Smooth muscle cell (in vitro differentiated cells): ENCODE measurements at regions not wholly inside any gene's neighbourhood (a gene's known extent, or its start where the extent isn't known, plus 50 kb on each side); places are given as distances from the start of the nearest gene placed in this dataset.

Experiments
- DNase-seq: peaks from one replicate; lab custom pipeline; 2025; ENCODE audit not compliant: unreplicated experiment; lab: John Stamatoyannopoulos, UW
- H2AFZ ChIP-seq: fragments of 200-600 bp; sonication (generic); 2 replicates; pipeline ENCODE4 v1.6.0; 2016; ENCODE audit warnings: antibody characterized with exemption, low read depth, mild to moderate bottlenecking
- H3F3A ChIP-seq: fragments of 200-600 bp; sonication (generic); 2 replicates; pipeline ENCODE4 v1.6.0; 2017; ENCODE audit warnings: antibody characterized with exemption, low read depth
- H3K27ac ChIP-seq: fragments of 200-600 bp; sonication (generic); 2 replicates; pipeline ENCODE4 v1.5.1; 2016; ENCODE audit warnings: low read depth, mild to moderate bottlenecking
- H3K27me3 ChIP-seq: fragments of 200-600 bp; sonication (generic); 2 replicates; pipeline ENCODE4 v1.6.1; 2016; ENCODE audit warnings: low read depth, mild to moderate bottlenecking
- H3K36me3 ChIP-seq: fragments of 200-600 bp; sonication (generic); 2 replicates; pipeline ENCODE4 v1.5.1; 2016; ENCODE audit warnings: low read depth
- H3K4me1 ChIP-seq: fragments of 200-600 bp; sonication (generic); 2 replicates; pipeline ENCODE4 v1.5.1; 2016; ENCODE audit warnings: low read depth
- H3K4me2 ChIP-seq: fragments of 200-600 bp; sonication (generic); 2 replicates; pipeline ENCODE4 v1.6.0; 2016; ENCODE audit warnings: mild to moderate bottlenecking
- H3K4me3 ChIP-seq: fragments of 200-600 bp; sonication (generic); 2 replicates; pipeline ENCODE4 v1.5.1; 2016; ENCODE audit warnings: mild to moderate bottlenecking
- H3K79me2 ChIP-seq: fragments of 200-600 bp; sonication (generic); 2 replicates; pipeline ENCODE4 v1.6.0; 2016; ENCODE audit warnings: low read depth, mild to moderate bottlenecking
- H3K9ac ChIP-seq: fragments of 200-600 bp; sonication (generic); 2 replicates; pipeline ENCODE4 v1.6.0; 2016; ENCODE audit warnings: low read depth
- H3K9me3 ChIP-seq: fragments of 200-600 bp; sonication (generic); replicated peaks from 2 replicates; pipeline ENCODE4 v1.5.1; 2016; ENCODE audit warnings: low read depth
- H4K20me1 ChIP-seq: fragments of 200-600 bp; sonication (generic); 2 replicates; pipeline ENCODE4 v1.6.0; 2016; ENCODE audit warnings: low read depth
- CTCF ChIP-seq: fragments of 200-600 bp; sonication (generic); IDR thresholded peaks from 2 replicates; pipeline ENCODE4 v1.5.1; 2017; ENCODE audit warnings: borderline replicate concordance, mild to moderate bottlenecking, antibody characterized with exemption; ENCODE audit not compliant: insufficient read depth, poor library complexity, severe bottlenecking
- WGBS: methylation state at CpG from one replicate; pipeline ENCODE4 v1.1.7; 2016; ENCODE audit warnings: low lambda C conversion rate; 5-methylcytosine and 5-hydroxymethylcytosine counted together

DNA sequence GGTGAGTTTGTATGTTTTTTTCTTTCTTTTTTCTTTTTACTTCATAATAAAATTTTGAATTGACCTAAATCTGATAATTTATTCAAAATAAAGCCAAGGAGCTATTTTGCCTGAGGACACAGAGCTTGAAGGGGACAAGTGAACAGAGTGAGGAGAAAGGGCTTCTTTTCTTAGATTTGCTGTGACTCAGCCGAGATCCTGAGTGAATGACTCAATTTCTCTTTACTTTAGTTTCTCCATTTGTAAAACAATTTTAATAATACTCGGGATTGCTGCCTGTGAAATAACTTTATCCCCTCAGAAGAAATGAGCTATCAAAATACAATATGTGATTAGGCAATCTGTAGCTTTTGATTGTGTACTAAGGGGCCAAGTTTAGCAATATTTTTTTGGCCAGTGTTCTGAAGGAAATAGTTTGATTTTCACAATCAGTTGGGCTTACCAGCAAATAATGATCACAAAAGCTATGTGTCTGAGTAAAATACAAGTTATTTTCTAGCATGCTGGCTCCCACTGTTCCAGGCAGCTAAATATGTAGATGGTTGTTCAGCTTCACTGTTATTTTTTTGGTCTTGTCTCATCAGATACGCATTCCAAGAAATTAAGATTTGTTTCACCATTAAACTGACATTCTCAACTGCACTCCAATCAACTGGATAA, 437.5 kb downstream of the FGF9 start:
- no peaks in the 10 kb centered on the region for H3K79me2 ChIP-seq
- TF ChIP-seq CTCF = no peak
- H3K36me3 ChIP-seq = no peaks in the 10 kb centered on the region
- H3K4me2 ChIP-seq = peak overlapping the region; percentile 31
- H3K9me3 ChIP-seq = no peaks in the 10 kb centered on the region
- no peak for DNase-seq
- no peak overlapping the region for H3K9ac ChIP-seq
- 46% methylated on average over 3 of the region's 3 CpGs for WGBS
- H3K27ac ChIP-seq = peak overlapping the region; percentile 48
- H3K27me3 ChIP-seq = no peaks in the 10 kb centered on the region
- no peaks in the 10 kb centered on the region for H3K4me1 ChIP-seq
- no peak overlapping the region for H3K4me3 ChIP-seq
- peaks cover 5% of the 10 kb centered on the region for H3F3A ChIP-seq
- H4K20me1 ChIP-seq = no peaks in the 10 kb centered on the region
- H2AFZ ChIP-seq = no peak overlapping the region

DNA sequence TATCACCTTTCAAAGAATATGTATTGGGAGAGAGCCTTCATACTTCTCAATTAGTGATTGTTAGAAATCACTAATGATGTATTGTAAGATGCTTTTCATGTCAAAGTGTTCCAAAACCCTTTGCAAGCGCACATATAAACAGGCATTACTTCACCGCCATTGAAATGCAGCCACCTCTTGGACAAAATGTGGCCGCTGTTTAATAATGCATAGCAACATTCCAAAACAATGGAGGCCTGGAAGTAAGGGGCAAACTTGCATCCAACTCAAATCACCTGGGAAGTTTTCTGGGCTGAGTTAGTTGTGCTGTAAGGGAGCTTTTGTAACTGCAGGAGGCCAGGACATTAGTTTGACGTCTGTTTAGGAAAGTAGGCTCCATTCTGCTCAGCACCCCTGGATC, 438.1 kb downstream of the FGF9 start:
- no peak overlapping the region for H3K27ac ChIP-seq
- no peak for TF ChIP-seq CTCF

GRCh38 chr13:22110368-22110767, 439.5 kb downstream of the FGF9 start:
- no peaks in the 10 kb centered on the region for H4K20me1 ChIP-seq
- no peaks in the 10 kb centered on the region for H3K79me2 ChIP-seq
- H3K4me3 ChIP-seq = no peak overlapping the region
- 86% methylated on average over 6 of the region's 6 CpGs for WGBS
- no peaks in the 10 kb centered on the region for H3K9me3 ChIP-seq
- no peaks in the 10 kb centered on the region for H3K36me3 ChIP-seq
- no peak overlapping the region for H3K4me2 ChIP-seq
- peaks cover 5% of the 10 kb centered on the region for H3F3A ChIP-seq
- no peak overlapping the region for H2AFZ ChIP-seq
- H3K27ac ChIP-seq = no peak overlapping the region
- DNase-seq = no peak
- H3K4me1 ChIP-seq = no peaks in the 10 kb centered on the region
- H3K27me3 ChIP-seq = no peaks in the 10 kb centered on the region
- TF ChIP-seq CTCF = no peak
- H3K9ac ChIP-seq = no peak overlapping the region

More for the DNA sequence above, 438.1 kb downstream of the FGF9 start:
- Histone ChIP-seq H4K20me1 (no peaks in the 10 kb centered on the region), H3K9ac (no peak overlapping the region), H2AFZ (no peak overlapping the region), H3K79me2 (no peaks in the 10 kb centered on the region), H3K4me3 (no peak overlapping the region), H3K4me2 (no peak overlapping the region), H3K9me3 (no peaks in the 10 kb centered on the region), H3K36me3 (no peaks in the 10 kb centered on the region), H3K27me3 (no peaks in the 10 kb centered on the region), H3F3A (peaks cover 5% of the 10 kb centered on the region), H3K4me1 (no peaks in the 10 kb centered on the region)
- no peak for DNase-seq
- WGBS = 98% methylated on average over 4 of the region's 4 CpGs

GRCh38 chr13:22111152-22111783, 440.4 kb downstream of the FGF9 start:
- Histone ChIP-seq H3K4me3 (no peak overlapping the region), H2AFZ (no peak overlapping the region), H3F3A (peaks cover 5% of the 10 kb centered on the region), H3K27ac (no peak overlapping the region), H4K20me1 (no peaks in the 10 kb centered on the region), H3K4me1 (no peaks in the 10 kb centered on the region), H3K4me2 (no peak overlapping the region), H3K9ac (no peak overlapping the region), H3K27me3 (no peaks in the 10 kb centered on the region), H3K9me3 (no peaks in the 10 kb centered on the region), H3K79me2 (no peaks in the 10 kb centered on the region), H3K36me3 (no peaks in the 10 kb centered on the region)
- 83% methylated on average over 8 of the region's 8 CpGs for WGBS
- no peak for DNase-seq
- TF ChIP-seq CTCF = no peak
